ENCODE measurements at regions not wholly inside any gene's neighbourhood (a gene's known extent, or its start where the extent isn't known, plus 50 kb on each side); places are given as distances from the start of the nearest gene placed in this dataset.

DNA sequence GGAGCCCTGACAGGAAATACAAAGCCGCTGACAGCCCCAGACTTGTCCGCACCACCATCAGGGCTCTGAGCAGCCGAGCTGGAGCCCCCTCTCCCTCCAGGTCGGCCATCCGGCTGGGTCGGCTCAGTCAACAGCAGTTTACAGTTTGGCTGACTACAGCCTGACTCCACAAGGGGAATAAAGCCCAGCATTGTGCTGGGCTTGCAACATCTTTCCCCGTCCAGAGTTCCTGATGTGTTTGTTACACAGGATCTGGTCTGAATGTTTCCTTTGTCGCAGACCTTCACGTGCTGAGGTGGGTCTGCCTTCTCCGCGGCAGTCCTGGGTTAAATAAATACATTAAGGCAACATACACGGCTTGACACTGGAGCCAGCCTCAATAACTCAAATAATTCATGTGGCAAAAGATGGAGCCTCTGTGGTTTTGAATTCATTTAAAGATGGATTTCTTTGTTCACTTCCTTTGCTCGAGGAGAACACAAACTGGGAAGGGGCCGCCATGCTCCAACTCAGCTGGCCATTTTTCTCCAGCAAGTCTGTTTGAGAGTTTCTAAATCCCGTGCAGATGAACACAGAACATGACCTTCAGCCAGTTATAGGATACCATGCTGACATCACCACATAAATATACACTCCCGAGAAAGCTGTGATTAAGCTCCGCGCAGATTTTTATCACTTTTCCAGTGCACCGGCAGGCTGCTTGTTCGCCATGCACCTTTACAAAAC lies 192.1 kb downstream of the WDR11 start:
- TF ChIP-seq, protein P1, sequence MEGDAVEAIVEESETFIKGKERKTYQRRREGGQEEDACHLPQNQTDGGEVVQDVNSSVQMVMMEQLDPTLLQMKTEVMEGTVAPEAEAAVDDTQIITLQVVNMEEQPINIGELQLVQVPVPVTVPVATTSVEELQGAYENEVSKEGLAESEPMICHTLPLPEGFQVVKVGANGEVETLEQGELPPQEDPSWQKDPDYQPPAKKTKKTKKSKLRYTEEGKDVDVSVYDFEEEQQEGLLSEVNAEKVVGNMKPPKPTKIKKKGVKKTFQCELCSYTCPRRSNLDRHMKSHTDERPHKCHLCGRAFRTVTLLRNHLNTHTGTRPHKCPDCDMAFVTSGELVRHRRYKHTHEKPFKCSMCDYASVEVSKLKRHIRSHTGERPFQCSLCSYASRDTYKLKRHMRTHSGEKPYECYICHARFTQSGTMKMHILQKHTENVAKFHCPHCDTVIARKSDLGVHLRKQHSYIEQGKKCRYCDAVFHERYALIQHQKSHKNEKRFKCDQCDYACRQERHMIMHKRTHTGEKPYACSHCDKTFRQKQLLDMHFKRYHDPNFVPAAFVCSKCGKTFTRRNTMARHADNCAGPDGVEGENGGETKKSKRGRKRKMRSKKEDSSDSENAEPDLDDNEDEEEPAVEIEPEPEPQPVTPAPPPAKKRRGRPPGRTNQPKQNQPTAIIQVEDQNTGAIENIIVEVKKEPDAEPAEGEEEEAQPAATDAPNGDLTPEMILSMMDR (IDR thresholded peaks at IDR 0.05; ENCODE audit: low read depth, low read length) = no peak
- H3K4me3 ChIP-seq (replicated peaks in 1 of 2; ENCODE audit: low read depth in 2 of 2, low read length in 2 of 2) = no peak overlapping the region
- no peak for DNase-seq (ENCODE audit: low read depth in 2 of 2)

DNA sequence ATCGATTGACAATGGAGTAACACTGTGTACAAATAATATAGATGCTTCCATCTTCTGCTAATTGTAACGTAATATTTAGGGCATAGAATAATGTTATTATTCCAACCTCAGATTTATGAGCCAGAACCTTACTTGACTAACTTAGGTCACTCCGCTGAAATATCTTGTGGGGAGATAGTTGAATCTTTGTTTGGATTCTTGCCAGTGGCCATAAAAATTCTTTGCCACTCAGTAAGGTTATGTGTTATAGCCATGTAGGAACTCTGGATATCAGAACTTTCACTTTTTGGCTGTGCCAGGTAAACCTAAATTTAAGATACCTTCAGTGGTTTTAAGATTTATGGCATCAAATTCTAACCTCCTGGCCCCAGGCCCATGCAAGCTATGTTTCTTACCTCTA lies 197.6 kb downstream of the WDR11 start:
- no peak overlapping the region for H3K4me3 ChIP-seq (replicated peaks in 1 of 2; ENCODE audit: low read depth in 2 of 2, low read length in 2 of 2)
- TF ChIP-seq, protein P1 (IDR thresholded peaks at IDR 0.05; ENCODE audit: low read depth, low read length) = no peak
- no peak for DNase-seq (ENCODE audit: low read depth in 2 of 2)

DNA sequence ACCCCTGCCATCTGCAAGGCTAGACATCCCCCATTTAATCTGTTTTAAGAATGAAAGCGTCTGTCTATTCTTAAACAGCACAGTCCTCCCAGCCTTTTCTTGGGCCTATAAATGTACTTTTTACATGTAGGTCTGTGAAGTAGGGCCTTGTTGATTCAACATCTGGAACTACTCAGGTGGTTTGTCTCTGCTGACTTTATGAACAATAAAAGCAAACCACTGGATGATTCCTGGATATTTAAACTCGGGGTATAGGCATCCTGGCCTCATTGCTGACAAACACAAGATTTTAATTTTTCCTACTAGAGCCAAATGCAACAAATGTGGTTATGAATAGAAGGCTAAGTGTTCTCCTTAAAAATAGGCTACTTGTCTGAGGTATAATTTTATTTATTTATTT lies 198.3 kb downstream of the WDR11 start:
- no peak overlapping the region for H3K4me3 ChIP-seq (replicated peaks in 1 of 2; ENCODE audit: low read depth in 2 of 2, low read length in 2 of 2)
- TF ChIP-seq, protein P1 (IDR thresholded peaks at IDR 0.05; ENCODE audit: low read depth, low read length) = no peak
- DNase-seq (ENCODE audit: low read depth in 2 of 2) = no peak

DNA sequence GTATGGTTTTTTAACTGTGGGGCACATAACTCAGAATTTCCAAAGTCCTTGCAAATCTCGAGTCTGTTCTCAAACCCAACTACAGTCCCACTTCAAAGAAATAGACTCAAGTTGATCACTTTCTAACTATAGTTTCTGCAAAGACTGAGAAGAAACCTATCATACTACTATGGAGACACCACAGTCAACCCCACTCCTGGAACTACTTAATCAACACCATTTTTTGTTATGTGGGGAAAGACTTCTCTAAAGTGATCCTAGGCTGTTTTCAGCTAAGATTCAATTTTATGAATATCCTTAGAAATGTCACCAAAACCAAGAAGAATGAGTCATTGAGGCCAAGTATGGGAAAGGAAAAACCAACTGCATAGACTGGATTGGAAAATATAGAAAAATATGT lies 198.8 kb downstream of the WDR11 start:
- no peak overlapping the region for H3K4me3 ChIP-seq (replicated peaks in 1 of 2; ENCODE audit: low read depth in 2 of 2, low read length in 2 of 2)
- no peak for DNase-seq (ENCODE audit: low read depth in 2 of 2)
- TF ChIP-seq, protein P1 (IDR thresholded peaks at IDR 0.05; ENCODE audit: low read depth, low read length) = no peak

DNA sequence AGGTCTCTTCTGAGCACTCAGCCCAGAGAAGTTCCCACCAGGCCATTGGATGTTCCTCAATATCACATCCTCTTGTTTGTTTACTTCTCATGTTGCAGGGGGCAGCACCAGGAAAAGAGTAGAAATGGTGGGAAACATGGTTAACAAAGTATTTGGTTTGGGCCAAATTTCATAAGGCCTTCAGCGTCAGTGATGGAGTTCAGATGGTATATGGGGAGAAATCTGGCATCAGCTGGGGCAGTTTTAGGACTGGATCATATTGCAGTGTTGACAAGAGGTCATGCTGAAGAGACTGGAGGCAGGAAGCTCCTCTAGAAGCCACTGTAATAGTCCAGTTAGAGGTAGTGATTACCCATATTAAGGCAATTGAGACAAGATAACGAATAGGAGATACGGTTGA lies 200.0 kb downstream of the WDR11 start:
- DNase-seq (ENCODE audit: low read depth in 2 of 2) = no peak
- H3K4me3 ChIP-seq (replicated peaks in 1 of 2; ENCODE audit: low read depth in 2 of 2, low read length in 2 of 2) = no peak overlapping the region
- TF ChIP-seq, protein P1 (IDR thresholded peaks at IDR 0.05; ENCODE audit: low read depth, low read length) = no peak

DNA sequence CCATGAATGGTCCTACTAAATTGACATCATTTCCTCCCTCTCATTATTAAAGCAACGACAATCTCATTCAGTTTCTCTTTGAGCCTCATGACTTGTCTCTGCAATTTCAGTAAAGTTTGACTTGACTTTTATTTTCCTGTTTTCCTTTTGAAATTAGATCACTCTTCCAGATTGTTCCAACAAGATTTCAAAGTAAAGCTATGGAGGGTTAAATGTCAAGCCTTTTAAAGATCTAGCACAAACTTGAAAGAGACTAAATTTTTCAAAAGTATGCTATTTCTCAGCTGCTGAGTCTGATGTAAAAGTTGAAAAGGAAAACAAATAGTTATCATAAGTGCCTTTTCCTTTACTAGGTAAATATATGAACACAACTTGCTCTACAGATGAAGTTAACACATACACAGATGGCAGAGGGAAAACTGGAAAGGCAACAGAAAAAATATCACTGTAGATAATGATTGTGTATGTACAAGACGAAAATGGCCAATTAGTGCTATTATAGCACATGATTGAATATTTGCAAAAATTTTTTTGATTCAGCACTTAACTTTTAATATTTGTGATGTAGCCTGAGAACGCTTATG lies 200.6 kb downstream of the WDR11 start:
- TF ChIP-seq, protein P1 (IDR thresholded peaks at IDR 0.05; ENCODE audit: low read depth, low read length) = no peak
- H3K4me3 ChIP-seq (replicated peaks in 1 of 2; ENCODE audit: low read depth in 2 of 2, low read length in 2 of 2) = no peak overlapping the region
- no peak for DNase-seq (ENCODE audit: low read depth in 2 of 2)

Measured in cardiac fibroblast (primary cell).